Brain microvascular endothelial cell (primary cell): ENCODE measurements at regions not wholly inside any gene's neighbourhood (a gene's known extent, or its start where the extent isn't known, plus 50 kb on each side); places are given as distances from the start of the nearest gene placed in this dataset.

ENCODE experiments used
- DNase-seq: peaks from one replicate; pipeline ENCODE4 v3.0.0-alpha.2; 2020
- H3K27ac ChIP-seq: fragments of 250-450 bp; sonication (Bioruptor Pico); 2 replicates; pipeline ENCODE4 v1.5.1; 2020; ENCODE audit warnings: mild to moderate bottlenecking, moderate library complexity
- H3K27me3 ChIP-seq: fragments of 250-450 bp; sonication (Bioruptor Pico); replicated peaks from 2 replicates; pipeline ENCODE4 v1.5.1; 2020; ENCODE audit warnings: mild to moderate bottlenecking
- H3K36me3 ChIP-seq: fragments of 250-450 bp; sonication (Bioruptor Pico); replicated peaks from 2 replicates; pipeline ENCODE4 v1.5.1; 2020; ENCODE audit warnings: mild to moderate bottlenecking
- H3K4me3 ChIP-seq: 2 replicates; pipeline ENCODE4 v1.5.1; 2011; ENCODE audit warnings: low read depth, mild to moderate bottlenecking, control low read depth, low read length, moderate library complexity
- in situ Hi-C: cut with HindIII; loops from 2 replicates; pipeline ENCODE4 v1.10.0; 2017; ENCODE audit warnings: low sequenced_read_pairs, low pct_ligation_motif_present
- TF ChIP-seq, protein P1 (sequence below): IDR thresholded peaks from 2 replicates; pipeline ENCODE4 v1.5.1; 2011; ENCODE audit warnings: low read depth, mild to moderate bottlenecking, moderate library complexity, low read length, control low read depth, inconsistent platforms; ENCODE audit errors: missing control alignments

DNA sequence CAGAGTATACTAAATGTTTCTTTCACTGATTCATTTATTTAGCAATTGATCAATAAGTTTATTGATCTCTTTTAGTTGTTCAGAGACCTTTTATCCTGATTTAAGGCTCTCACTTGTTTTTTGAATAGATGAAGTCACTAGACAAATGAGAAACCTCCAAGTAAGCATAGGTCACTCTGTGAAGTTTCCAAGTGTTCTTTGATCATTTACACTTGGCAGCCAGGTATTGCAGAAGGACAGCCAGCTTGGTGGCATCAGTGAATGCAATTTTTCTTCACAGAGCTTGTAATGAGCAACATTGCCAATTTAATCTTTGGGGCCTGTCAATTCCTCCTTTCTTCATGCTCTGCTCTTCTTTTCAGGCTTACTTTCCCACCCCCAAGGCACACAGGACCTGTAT is 413.0 kb downstream of the OMA1 start:
- Histone ChIP-seq H3K36me3 (no peaks in the 10 kb centered on the region), H3K27me3 (no peaks in the 10 kb centered on the region), H3K27ac (no peak overlapping the region), H3K4me3 (no peak overlapping the region)
- DNase-seq: no peak
- TF ChIP-seq, protein P1, sequence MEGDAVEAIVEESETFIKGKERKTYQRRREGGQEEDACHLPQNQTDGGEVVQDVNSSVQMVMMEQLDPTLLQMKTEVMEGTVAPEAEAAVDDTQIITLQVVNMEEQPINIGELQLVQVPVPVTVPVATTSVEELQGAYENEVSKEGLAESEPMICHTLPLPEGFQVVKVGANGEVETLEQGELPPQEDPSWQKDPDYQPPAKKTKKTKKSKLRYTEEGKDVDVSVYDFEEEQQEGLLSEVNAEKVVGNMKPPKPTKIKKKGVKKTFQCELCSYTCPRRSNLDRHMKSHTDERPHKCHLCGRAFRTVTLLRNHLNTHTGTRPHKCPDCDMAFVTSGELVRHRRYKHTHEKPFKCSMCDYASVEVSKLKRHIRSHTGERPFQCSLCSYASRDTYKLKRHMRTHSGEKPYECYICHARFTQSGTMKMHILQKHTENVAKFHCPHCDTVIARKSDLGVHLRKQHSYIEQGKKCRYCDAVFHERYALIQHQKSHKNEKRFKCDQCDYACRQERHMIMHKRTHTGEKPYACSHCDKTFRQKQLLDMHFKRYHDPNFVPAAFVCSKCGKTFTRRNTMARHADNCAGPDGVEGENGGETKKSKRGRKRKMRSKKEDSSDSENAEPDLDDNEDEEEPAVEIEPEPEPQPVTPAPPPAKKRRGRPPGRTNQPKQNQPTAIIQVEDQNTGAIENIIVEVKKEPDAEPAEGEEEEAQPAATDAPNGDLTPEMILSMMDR: no peak
- in situ Hi-C loops: no loop called here

DNA sequence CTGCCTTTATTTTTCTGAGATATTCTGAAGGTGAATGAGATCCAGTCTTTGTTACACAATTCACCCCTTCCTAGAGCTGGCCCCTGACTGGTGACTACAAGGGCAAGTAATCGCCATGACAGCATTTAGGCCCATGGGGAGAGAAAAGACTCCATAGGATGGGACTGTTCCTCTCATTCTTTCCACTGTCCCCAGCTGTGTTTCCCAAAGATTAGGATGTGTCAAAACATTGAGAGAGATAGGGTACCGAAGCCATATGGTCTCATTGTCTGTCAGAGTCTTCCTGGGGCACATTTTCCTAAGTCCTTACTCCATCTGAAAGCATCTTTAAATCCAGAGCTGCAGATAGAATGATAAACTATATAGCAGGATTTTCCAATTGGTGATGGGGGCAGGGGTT is 423.5 kb downstream of the OMA1 start:
- in situ Hi-C loops: no loop called here
- TF ChIP-seq, protein P1: no peak

DNA sequence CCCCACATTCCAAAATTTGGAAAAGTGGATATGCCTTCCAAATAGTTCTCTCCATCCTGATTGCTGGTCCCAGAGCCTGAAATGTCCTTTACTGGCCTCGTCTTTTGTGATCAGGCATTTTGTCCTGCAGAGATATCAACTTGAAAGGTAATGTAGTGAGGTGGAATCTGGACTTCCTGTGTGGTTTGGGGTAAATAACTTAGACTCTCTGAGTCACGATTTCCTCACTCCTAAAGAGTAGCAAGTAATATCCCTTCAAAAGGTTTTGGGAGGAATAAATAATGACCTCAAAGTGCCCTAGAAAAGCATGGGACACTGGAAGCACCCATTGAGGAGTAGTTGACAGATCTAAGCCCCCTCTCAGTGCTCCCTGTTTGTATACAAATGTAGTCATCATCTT is 426.6 kb downstream of the OMA1 start:
- Histone ChIP-seq H3K36me3 (no peaks in the 10 kb centered on the region), H3K27me3 (no peaks in the 10 kb centered on the region), H3K27ac (no peak overlapping the region), H3K4me3 (no peak overlapping the region)
- in situ Hi-C loops: no loop called here
- TF ChIP-seq, protein P1: no peak
- DNase-seq: no peak

More for the DNA sequence above, 423.5 kb downstream of the OMA1 start:
- H3K4me3 ChIP-seq: no peak overlapping the region
- no peak overlapping the region for H3K27ac ChIP-seq
- H3K36me3 ChIP-seq: no peaks in the 10 kb centered on the region
- H3K27me3 ChIP-seq: no peaks in the 10 kb centered on the region
- no peak for DNase-seq

DNA sequence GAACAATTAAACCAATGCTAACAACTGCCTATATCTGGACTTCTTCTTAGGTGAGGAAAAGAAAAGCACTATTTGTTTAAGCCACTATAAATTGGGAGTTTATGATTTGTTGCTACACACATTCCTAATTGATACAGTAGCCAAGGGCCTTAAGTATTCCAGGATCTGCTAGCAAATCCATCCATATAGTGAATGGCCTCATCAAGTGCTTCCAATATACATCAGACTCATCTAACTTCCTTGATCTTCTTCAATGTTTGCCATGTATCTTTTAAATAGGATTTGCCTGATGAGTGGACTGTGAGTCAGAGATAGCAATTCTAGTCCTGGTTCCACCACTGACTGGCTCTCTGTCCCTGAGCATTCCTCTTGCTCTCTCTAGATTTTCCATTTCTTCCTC is 430.2 kb downstream of the OMA1 start:
- no peak for DNase-seq
- H3K4me3 ChIP-seq: no peak overlapping the region
- no peaks in the 10 kb centered on the region for H3K27me3 ChIP-seq
- in situ Hi-C loops: no loop called here
- no peaks in the 10 kb centered on the region for H3K36me3 ChIP-seq
- TF ChIP-seq, protein P1: no peak
- H3K27ac ChIP-seq: no peak overlapping the region

DNA sequence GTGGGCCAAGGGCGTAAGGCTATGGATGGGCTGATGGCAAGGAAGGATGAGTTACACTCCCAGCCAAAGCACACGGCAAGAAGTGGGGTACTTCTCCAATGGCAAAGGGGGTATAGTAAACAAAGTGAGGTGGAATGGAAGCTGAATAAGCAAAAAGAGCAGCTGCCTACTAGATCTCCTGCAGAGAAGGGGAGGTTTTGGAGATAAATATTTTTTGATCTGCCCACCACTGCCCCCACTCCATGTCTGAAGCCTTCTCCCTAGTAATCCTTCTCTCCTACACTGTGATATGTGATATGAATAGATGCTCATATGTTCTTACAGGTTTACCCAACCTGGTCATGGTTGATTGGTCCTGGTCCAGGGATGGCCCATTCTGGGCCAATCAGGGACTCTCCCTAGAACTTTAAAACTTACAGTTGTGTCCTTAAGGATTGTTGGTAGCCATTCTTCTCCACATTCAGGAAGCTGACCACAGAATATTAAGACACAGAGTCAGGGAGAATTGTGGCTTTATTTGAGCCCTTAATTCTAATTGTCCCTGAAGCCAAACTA is 436.8 kb downstream of the OMA1 start:
- no peak for DNase-seq
- in situ Hi-C loops: no loop called here

DNA sequence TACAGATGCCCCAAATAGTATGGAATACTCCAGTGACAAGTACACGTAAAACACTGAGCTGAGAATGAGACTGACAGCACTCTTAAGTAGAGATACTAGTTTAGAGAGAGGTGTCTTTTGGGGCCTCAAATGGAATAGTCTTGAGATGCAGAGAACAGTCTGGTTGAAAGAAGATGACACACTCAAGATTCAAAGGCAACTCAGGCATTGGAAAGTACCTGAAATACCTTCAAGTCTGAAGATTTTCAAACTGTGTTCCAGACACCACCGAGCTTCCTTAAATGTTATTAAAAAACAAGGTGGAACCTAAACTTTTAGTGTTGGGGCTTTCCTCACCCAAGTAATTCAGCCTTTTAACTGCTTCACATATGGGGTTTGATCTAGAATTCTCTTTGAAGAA is 437.7 kb downstream of the OMA1 start:
- TF ChIP-seq, protein P1: no peak

More for the DNA sequence above, 436.8 kb downstream of the OMA1 start:
- H3K4me3 ChIP-seq: no peak overlapping the region
- no peaks in the 10 kb centered on the region for H3K27me3 ChIP-seq
- no peak overlapping the region for H3K27ac ChIP-seq
- no peaks in the 10 kb centered on the region for H3K36me3 ChIP-seq
- TF ChIP-seq, protein P1: no peak

More for the DNA sequence above, 437.7 kb downstream of the OMA1 start:
- Histone ChIP-seq H3K27me3 (no peaks in the 10 kb centered on the region), H3K4me3 (no peak overlapping the region), H3K27ac (no peak overlapping the region), H3K36me3 (no peaks in the 10 kb centered on the region)
- in situ Hi-C loops: no loop called here
- no peak for DNase-seq
